ENCODE measurements at regions not wholly inside any gene's neighbourhood (a gene's known extent, or its start where the extent isn't known, plus 50 kb on each side); places are given as distances from the start of the nearest gene placed in this dataset.
"Not testable (repeated sequence)": the region's sequence is repeated elsewhere in the genome, so short reads cannot be mapped to it uniquely, and the experiment has no call there.

- H3K9ac ChIP-seq (ENCODE audit: low read depth in 1 of 2, low read length in 2 of 2); H3K4me1 ChIP-seq (ENCODE audit: control insufficient read depth in 4 of 4, insufficient read depth in 4 of 4, low read length in 3 of 4); H3K9me3 ChIP-seq (ENCODE audit: control insufficient read depth in 4 of 4, low read length in 3 of 4); H3K27me3 ChIP-seq (ENCODE audit: control insufficient read depth in 4 of 4, insufficient read depth in 4 of 4, low read length in 3 of 4); H3K4me3 ChIP-seq (ENCODE audit: low read depth in 1 of 3, low read length in 3 of 3); H3K36me3 ChIP-seq (ENCODE audit: control insufficient read depth in 4 of 4, insufficient read depth in 3 of 4, low read depth in 1 of 4, low read length in 3 of 4); H3K27ac ChIP-seq (ENCODE audit: low read depth in 1 of 2, low read length in 2 of 2); DNase-seq (ENCODE audit: low spot score): not testable (repeated sequence)
- WGBS: 55% methylated on average over 2 of the region's 2 CpGs
These were observed 1265.9 kb upstream of the PCDH10 start for GRCh38 chr4:131883181-131883580.

GRCh38 chr4:131925662-131926061 is 1223.4 kb upstream of the PCDH10 start:
- not testable (repeated sequence) for H3K9me3 ChIP-seq (ENCODE audit: control insufficient read depth in 4 of 4, low read length in 3 of 4); H3K4me3 ChIP-seq (ENCODE audit: low read depth in 1 of 3, low read length in 3 of 3); H3K4me1 ChIP-seq (ENCODE audit: control insufficient read depth in 4 of 4, insufficient read depth in 4 of 4, low read length in 3 of 4); H3K27ac ChIP-seq (ENCODE audit: low read depth in 1 of 2, low read length in 2 of 2); H3K27me3 ChIP-seq (ENCODE audit: control insufficient read depth in 4 of 4, insufficient read depth in 4 of 4, low read length in 3 of 4); H3K9ac ChIP-seq (ENCODE audit: low read depth in 1 of 2, low read length in 2 of 2); DNase-seq (ENCODE audit: low spot score); H3K36me3 ChIP-seq (ENCODE audit: control insufficient read depth in 4 of 4, insufficient read depth in 3 of 4, low read depth in 1 of 4, low read length in 3 of 4)
- 75% methylated on average over 2 of the region's 2 CpGs for WGBS

GRCh38 chr4:131967646-131968045 is 1181.4 kb upstream of the PCDH10 start:
- H3K4me1 ChIP-seq (ENCODE audit: control insufficient read depth in 4 of 4, insufficient read depth in 4 of 4, low read length in 3 of 4); H3K27ac ChIP-seq (ENCODE audit: low read depth in 1 of 2, low read length in 2 of 2); H3K9ac ChIP-seq (ENCODE audit: low read depth in 1 of 2, low read length in 2 of 2); H3K9me3 ChIP-seq (ENCODE audit: control insufficient read depth in 4 of 4, low read length in 3 of 4); H3K36me3 ChIP-seq (ENCODE audit: control insufficient read depth in 4 of 4, insufficient read depth in 3 of 4, low read depth in 1 of 4, low read length in 3 of 4); H3K4me3 ChIP-seq (ENCODE audit: low read depth in 1 of 3, low read length in 3 of 3); DNase-seq (ENCODE audit: low spot score); H3K27me3 ChIP-seq (ENCODE audit: control insufficient read depth in 4 of 4, insufficient read depth in 4 of 4, low read length in 3 of 4): not testable (repeated sequence)

- no peaks in the 10 kb centered on the region for H3K27me3 ChIP-seq (ENCODE audit: control insufficient read depth in 4 of 4, insufficient read depth in 4 of 4, low read length in 3 of 4)
- no peak for DNase-seq (ENCODE audit: low spot score)
- no peak overlapping the region for H3K4me3 ChIP-seq (ENCODE audit: low read depth in 1 of 3, low read length in 3 of 3)
- no peak overlapping the region for H3K27ac ChIP-seq (ENCODE audit: low read depth in 1 of 2, low read length in 2 of 2)
- 75% methylated on average over 4 of the region's 4 CpGs for WGBS
- TF ChIP-seq FOXA1 (IDR thresholded peaks at IDR 0.05): no peak
- no peak for TF ChIP-seq HNF4A (conservative IDR thresholded peaks at IDR 0.05)
- no peak for TF ChIP-seq EGR1 (IDR thresholded peaks at IDR 0.05; ENCODE audit: low read depth in 2 of 2)
- TF ChIP-seq NR2F2 (IDR thresholded peaks at IDR 0.05): no peak
- H3K9ac ChIP-seq (ENCODE audit: low read depth in 1 of 2, low read length in 2 of 2): no peak overlapping the region
- H3K4me1 ChIP-seq (ENCODE audit: control insufficient read depth in 4 of 4, insufficient read depth in 4 of 4, low read length in 3 of 4): no peaks in the 10 kb centered on the region
- no peaks in the 10 kb centered on the region for H3K36me3 ChIP-seq (ENCODE audit: control insufficient read depth in 4 of 4, insufficient read depth in 3 of 4, low read depth in 1 of 4, low read length in 3 of 4)
- peaks cover 1 to 6% (median 5%) of the 10 kb centered on the region in 4 donors for H3K9me3 ChIP-seq (ENCODE audit: control insufficient read depth in 4 of 4, low read length in 3 of 4)
These were observed 1174.4 kb upstream of the PCDH10 start for GRCh38 chr4:131974730-131975129.

GRCh38 chr4:131975276-131976132 is 1173.6 kb upstream of the PCDH10 start:
- not testable (repeated sequence) for H3K4me3 ChIP-seq (ENCODE audit: low read depth in 1 of 3, low read length in 3 of 3); H3K9ac ChIP-seq (ENCODE audit: low read depth in 1 of 2, low read length in 2 of 2); DNase-seq (ENCODE audit: low spot score); H3K9me3 ChIP-seq (ENCODE audit: control insufficient read depth in 4 of 4, low read length in 3 of 4); H3K27me3 ChIP-seq (ENCODE audit: control insufficient read depth in 4 of 4, insufficient read depth in 4 of 4, low read length in 3 of 4); H3K36me3 ChIP-seq (ENCODE audit: control insufficient read depth in 4 of 4, insufficient read depth in 3 of 4, low read depth in 1 of 4, low read length in 3 of 4); H3K4me1 ChIP-seq (ENCODE audit: control insufficient read depth in 4 of 4, insufficient read depth in 4 of 4, low read length in 3 of 4); H3K27ac ChIP-seq (ENCODE audit: low read depth in 1 of 2, low read length in 2 of 2)
- WGBS: 59% methylated on average over 63 of the region's 63 CpGs

GRCh38 chr4:131976133-131977002 is 1172.7 kb upstream of the PCDH10 start:
- H3K27me3 ChIP-seq (ENCODE audit: control insufficient read depth in 4 of 4, insufficient read depth in 4 of 4, low read length in 3 of 4); H3K4me3 ChIP-seq (ENCODE audit: low read depth in 1 of 3, low read length in 3 of 3); H3K27ac ChIP-seq (ENCODE audit: low read depth in 1 of 2, low read length in 2 of 2); DNase-seq (ENCODE audit: low spot score); H3K9me3 ChIP-seq (ENCODE audit: control insufficient read depth in 4 of 4, low read length in 3 of 4); H3K9ac ChIP-seq (ENCODE audit: low read depth in 1 of 2, low read length in 2 of 2); H3K36me3 ChIP-seq (ENCODE audit: control insufficient read depth in 4 of 4, insufficient read depth in 3 of 4, low read depth in 1 of 4, low read length in 3 of 4); H3K4me1 ChIP-seq (ENCODE audit: control insufficient read depth in 4 of 4, insufficient read depth in 4 of 4, low read length in 3 of 4): not testable (repeated sequence)
- WGBS: 85% methylated on average over 71 of the region's 71 CpGs

All from liver (tissue), 7 donors.